G401.6 (cell line): ENCODE measurements at regions not wholly inside any gene's neighbourhood (a gene's known extent, or its start where the extent isn't known, plus 50 kb on each side); places are given as distances from the start of the nearest gene placed in this dataset.

Source experiments
- FAIRE-seq: peaks from 2 replicates; lab custom pipeline; 2012; peaks lifted over from hg19 to GRCh38; lab: Jason Lieb, UNC

DNA sequence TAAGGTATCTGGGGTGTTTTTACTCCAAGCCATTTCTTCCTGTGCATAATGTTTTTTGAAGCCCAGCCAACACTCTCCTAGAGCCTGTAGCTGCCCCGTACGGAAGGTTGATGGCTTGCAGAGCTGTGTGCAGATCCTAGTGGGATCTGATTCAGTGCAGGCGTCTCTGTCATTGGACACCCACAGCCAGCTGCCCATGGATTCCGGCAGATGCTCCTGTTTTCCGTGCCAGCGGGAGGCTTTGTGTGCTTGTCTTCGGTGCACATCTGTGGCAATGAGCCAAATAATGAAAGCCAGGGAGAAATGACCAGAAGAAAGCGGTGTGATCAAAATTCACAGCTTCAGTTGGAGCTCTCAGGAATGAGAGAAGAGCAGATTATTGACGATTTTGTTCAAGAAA lies 426.4 kb downstream of the TYW1 start:
- FAIRE-seq = no peak

DNA sequence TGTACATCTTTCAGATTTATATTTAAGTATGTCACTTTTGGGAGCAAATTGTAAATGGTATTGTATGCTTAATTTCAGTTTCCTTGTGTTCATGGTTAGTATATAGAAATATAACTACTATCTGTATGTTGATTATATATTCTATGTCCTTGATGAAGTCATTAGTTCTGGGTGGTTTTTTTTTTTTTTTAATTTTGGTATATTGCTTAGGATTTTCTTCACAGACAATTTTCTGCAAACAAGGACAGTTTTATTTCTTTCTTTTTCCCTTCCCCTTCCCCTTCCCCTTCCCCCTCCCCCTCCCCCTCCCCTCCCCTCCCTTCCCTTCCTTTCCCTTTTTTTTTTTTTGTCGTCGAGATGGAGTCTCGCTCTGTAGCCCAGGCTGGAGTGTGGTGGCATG lies 430.0 kb downstream of the TYW1 start:
- FAIRE-seq = no peak

GRCh38 chr7:67429735-67430134 lies 433.1 kb downstream of the TYW1 start:
- FAIRE-seq = no peak

DNA sequence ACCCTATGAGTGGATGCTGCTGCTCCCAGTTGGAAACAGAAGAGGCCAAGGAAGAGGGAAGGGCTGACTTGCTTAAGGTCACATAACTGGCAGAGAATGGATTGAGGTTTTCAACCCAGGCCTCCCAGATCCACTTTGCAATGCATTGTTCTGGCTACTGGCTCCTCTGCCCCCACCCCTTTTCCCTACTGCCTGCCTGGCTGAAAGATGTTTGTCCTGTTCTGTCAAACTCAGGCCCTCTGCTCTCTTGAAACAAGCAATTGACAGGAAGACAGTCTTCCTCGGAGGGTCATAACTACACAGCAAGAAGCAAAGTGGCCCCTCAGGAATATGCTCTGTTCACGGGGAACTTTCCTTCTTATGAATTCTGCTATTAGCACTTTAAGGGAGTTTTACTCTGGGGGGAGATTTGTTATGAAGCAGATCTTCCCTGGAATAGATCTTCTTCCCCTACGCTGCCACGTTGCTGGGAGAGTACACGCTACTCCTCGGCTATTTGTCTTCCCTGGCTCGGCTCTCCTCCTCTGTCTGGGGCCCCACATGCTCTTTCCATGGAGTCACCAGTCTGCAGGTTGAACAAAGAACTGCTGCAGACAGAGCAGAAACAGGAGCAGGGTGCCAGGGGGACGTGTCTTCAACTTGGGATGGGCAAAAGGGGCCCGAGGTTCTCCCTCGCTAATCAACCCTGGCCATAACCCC lies 436.1 kb downstream of the TYW1 start:
- FAIRE-seq = no peak

DNA sequence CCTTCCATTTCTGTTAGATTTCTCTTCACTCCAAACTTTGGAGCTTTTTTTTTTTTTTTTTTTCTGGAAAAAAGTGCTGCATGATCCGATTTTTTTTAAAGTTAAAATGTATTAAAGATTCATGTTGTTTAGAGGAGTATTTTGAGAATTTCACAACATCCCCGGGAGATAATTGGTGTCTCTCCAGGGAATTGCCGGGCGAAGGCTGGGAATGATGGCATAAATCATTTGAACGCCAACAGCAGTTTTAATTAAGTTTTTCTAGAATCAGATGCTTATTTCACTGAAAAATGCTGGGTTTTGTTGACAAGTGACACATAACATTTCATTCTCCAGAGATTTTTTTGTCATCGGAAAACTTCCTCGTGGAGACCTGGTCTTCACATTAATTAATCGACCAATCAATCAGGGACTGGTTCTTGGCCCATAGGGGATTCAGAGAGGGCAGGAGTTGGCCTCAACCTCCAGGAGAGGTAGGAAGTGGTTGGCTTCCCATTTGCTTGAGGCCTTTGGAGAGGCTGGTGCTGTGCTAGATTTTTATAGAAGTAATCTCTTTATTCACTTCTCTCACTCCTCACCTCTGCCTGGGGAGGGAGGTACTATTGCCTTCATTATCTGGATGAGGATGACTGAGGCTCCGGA lies 439.4 kb downstream of the TYW1 start:
- FAIRE-seq = no peak

- FAIRE-seq = no peak
Measured at GRCh38 chr7:67438198-67438882, 441.7 kb downstream of the TYW1 start.

DNA sequence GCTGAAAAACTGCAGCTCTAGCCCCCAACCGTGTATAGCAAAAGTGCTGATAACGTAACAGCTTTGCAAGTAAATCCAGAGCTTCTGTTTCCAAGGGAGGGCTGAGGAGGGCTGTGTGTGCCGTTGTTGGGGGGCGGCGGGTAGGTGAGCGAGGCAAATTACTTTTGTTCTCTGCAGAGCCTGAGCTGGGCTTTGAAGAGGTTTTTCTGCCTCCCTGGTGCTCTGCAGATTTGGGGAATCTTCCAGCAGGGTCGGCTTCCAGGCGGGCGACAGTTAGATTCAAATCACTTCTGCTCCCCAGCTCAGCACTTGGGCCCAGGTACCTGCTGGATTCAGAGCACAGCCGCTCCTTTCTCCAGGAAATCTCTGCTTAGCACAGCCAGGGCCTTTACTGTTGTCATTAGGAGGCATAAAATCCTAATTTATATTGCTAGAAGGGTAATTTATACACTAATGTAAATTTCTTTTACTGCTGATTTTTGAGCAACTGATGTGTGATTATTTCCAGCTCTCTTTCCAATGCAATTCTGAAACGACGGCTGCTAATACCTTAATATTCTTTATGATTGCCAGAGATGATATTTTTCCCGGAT lies 442.4 kb downstream of the TYW1 start:
- FAIRE-seq = no peak

GRCh38 chr7:67440321-67440720 lies 443.7 kb downstream of the TYW1 start:
- no peak for FAIRE-seq

GRCh38 chr7:67445728-67446127 lies 449.1 kb downstream of the TYW1 start:
- FAIRE-seq = no peak

- FAIRE-seq = no peak
Measured at GRCh38 chr7:67447297-67447696, 450.7 kb downstream of the TYW1 start.

DNA sequence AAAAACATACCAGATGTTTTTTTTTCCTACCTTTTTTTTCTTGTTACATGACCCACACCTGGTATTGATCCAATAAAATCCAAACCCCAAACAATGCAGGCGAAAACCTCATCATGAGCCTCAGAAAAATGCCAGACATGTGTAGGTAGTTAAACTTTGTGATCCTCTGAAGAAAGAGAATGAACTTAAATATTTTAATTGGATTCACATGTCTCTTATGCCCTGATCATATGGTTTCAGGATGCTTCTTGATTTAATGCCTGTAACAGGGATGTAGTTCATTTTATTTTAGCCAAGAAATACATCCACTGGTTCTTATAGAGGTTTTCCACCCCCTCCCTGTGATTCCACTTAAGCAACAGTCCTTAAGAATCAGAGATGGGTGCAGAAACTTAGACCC lies 451.6 kb downstream of the TYW1 start:
- no peak for FAIRE-seq

DNA sequence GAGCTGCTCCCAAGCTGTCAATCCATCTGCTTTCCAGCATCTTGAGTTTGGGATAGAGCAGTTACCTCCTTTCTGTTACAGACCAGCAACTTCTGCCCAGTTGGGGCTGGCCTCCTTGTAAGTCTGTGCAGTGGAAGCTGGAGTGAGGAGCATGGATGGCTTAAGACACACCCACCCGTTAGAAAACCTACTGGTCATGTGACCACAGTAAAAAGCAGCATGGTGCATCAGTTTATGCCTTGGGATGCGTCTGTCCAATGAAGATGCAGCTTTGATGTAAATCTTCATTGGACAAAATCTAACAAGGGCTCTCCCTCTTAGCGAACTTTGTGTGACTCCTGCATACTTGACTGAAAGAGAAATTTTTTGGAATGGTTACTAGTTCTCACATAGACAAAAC lies 453.5 kb downstream of the TYW1 start:
- no peak for FAIRE-seq

DNA sequence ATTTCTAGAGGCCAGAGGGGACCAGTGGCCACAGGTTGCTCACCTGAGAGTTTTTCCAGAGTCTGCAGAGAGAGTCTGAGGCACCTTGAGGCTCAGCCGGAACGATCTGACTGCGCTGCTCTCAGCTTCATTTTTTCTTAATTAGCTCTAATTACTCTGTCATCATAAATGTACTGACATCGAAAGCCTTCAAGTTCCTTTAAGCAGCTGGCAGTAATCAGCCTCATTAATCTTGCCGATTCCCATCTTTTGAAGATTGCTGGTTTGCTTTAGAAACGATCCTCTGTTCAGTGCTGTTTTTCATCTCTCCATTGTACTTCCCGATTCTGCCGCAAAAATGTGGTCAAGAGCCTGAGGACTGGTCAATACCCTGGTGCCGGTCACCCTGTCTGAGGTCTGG lies 454.7 kb downstream of the TYW1 start:
- FAIRE-seq = no peak

DNA sequence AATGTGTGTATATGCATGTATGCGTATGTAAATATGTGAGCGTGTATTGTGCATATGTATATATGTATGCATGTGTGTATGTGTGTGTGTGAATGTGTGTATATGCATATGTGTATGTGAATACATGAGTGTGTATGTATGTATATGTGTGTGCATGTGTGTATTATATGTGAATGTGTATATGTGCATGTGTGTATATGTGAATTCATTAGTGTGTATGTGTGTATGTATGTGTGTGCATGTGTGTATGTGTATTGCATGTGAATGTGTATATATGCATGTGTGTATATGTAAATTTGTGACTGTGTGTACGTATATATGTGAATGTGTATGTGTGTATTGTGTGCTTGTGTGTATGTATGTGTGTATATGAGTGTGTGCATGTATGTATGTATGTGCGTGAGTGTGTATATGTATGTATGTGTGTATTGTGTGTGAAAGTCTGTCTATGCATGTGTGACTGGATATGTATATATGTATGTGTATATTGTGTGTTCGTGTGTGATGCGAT lies 455.9 kb downstream of the TYW1 start:
- no peak for FAIRE-seq

DNA sequence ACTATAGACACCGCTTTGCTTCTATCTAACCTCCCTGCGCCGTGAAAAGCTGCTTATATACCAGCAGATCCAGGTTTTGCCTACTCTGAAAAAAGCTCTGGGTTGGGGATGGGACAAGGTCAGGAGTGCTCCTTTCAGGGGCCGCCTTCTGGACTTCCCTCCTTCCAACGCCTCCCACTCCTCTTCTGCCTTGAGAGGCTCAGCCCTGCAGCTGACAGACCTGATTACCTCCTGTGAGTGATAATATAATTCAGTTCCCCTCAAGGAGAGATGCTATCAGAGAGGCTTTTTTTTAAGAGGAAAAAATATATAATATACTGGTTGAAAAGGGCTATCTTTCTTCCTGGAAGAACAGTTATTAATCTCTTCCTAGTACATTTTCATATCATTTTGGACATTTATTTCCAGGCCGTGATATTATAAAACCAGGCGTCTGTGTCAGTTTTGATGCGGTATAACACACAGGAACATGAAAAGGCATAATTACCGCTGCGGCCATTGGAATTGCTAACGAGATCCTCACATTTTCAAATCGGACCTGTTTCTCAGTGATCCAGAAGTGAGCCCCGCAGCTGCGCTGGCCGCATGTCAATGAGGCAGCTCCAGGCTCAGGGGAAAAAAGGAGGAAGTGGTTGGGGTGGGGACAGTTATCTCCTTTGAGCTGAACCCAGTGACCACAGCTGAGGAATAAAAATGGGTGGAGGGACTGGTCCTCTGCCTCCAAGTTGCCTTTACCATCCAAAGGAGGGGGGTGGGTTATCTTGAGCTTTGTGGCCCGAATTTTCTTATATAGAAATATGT lies 457.1 kb downstream of the TYW1 start:
- FAIRE-seq = no peak

- no peak for FAIRE-seq
Measured at GRCh38 chr7:67455508-67455907, 458.9 kb downstream of the TYW1 start.

- FAIRE-seq = no peak
Measured at GRCh38 chr7:67462781-67463191, 466.2 kb downstream of the TYW1 start.

GRCh38 chr7:67463316-67463715 lies 466.7 kb downstream of the TYW1 start:
- no peak for FAIRE-seq

GRCh38 chr7:67463983-67464382 lies 467.4 kb downstream of the TYW1 start:
- no peak for FAIRE-seq

GRCh38 chr7:67466109-67466508 lies 469.5 kb downstream of the TYW1 start:
- no peak for FAIRE-seq

- no peak for FAIRE-seq
Measured at GRCh38 chr7:67470256-67470751, 473.7 kb downstream of the TYW1 start.

- no peak for FAIRE-seq
Measured at GRCh38 chr7:67475293-67475692, 478.7 kb downstream of the TYW1 start.
